HG02973 (cell line): ENCODE measurements at regions not wholly inside any gene's neighbourhood (a gene's known extent, or its start where the extent isn't known, plus 50 kb on each side); places are given as distances from the start of the nearest gene placed in this dataset.

Experiments used
- ATAC-seq: cut with Tn5 transposase; IDR thresholded peaks from one replicate; pipeline ENCODE4 v1.9.1; 2021; ENCODE audit warnings: moderate library complexity; ENCODE audit not compliant: unreplicated experiment

GRCh38 chr11:80502511-80502910 is 1061.7 kb upstream of the TENM4 start:
- no peak for ATAC-seq

GRCh38 chr11:80495116-80495515 is 1054.3 kb upstream of the TENM4 start:
- no peak for ATAC-seq

GRCh38 chr11:80487952-80488351 is 1047.1 kb upstream of the TENM4 start:
- ATAC-seq = no peak

- ATAC-seq = no peak
Measured at GRCh38 chr11:80486678-80487077, 1045.8 kb upstream of the TENM4 start.

- no peak for ATAC-seq
Measured at GRCh38 chr11:80477178-80477577, 1036.3 kb upstream of the TENM4 start.

DNA sequence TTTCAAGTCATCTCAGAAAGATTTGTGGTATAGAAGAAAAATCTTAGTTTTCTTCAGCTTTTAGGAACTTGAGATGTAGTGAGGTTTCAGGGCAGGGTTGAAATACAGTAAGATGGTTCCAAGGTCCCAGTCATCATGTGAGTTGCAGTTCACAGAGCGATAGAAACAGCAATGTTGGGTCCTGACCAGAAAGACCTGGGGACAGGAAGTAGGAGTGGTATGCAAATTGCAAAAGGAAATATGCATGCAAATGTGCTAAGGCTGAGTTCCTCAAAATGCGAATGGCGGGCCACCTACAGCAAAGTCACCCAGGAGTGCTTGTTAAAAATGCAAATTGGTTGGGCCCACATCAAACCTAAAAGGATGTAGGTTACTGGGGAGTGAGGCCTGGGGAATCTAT is 1032.7 kb upstream of the TENM4 start:
- no peak for ATAC-seq

DNA sequence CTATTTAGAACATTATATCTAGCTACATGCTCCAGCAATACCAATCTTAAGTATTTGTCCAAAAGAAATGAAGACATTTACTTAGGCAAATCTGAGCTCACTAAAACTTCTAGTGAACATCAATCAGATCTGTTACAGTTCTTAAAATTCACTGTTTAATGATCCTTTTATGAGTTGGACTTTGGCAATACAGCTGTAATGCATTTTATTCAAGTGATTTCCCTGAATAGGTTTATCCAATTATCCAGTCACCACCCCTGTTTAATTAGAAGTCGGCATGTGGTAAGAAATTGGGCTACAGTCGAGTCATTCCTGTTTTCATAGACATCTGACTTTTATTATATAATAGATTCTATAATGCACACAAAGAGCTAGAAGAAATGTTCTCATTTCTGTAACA is 1029.0 kb upstream of the TENM4 start:
- no peak for ATAC-seq

GRCh38 chr11:80466570-80466969 is 1025.7 kb upstream of the TENM4 start:
- no peak for ATAC-seq

- no peak for ATAC-seq
Measured at GRCh38 chr11:80462211-80462610, 1021.4 kb upstream of the TENM4 start.

DNA sequence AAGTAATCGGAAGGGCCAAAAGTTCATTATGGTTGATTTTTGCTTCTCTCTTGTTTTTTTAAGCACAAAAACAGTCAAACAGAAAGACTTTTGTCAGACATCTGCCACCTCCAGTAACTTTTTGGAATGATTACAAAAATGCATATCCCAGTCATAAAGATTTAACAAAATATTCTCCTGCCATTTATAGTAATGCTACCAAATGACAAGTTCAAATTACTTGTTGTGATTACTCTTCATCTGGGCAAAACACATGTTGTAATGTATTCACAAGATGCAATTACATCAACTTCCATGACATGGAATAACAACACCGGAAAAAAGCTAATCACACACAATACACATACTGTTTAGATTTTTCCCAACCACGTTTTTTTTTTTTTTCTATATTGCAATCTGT is 1017.5 kb upstream of the TENM4 start:
- no peak for ATAC-seq

GRCh38 chr11:80457823-80458222 is 1017.0 kb upstream of the TENM4 start:
- no peak for ATAC-seq

DNA sequence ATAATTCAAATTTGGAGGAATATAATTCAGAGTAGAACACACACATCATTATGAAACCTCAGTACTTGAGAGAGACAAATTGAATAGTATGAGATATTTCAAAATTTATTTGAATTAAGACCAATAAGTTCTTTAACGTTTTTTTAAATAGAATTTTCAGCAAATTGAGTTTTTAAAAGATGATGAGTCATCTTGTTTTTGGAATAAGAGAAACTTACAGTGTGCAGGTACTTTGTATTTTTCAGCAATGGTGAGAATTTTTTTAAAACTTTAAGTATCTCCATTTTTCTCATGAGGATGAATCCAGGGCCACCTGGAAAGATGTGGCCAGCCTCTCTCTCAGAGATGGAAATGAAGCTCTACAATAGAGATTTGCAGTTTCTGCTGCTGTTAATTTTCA is 1015.0 kb upstream of the TENM4 start:
- ATAC-seq = no peak

- ATAC-seq = no peak
Measured at GRCh38 chr11:80451105-80451504, 1010.3 kb upstream of the TENM4 start.

DNA sequence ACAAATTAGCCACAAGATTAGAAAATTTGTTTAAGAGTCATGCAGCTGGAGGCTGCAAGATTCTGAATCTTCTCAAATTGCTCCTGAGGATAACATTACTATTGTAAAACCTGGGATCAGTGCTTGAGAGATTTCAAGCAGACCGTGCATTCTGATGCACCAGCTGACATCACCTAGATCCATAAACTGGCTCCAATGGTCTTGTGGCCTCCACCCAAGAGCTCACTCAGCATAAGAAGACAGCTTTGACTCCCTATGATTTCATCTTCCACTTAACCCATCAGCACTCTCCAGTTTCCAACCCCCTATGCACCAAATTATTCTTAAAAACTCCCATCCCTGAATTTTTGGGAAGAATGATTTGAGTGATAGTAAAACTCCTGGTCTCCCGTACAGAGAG is 1007.9 kb upstream of the TENM4 start:
- no peak for ATAC-seq

DNA sequence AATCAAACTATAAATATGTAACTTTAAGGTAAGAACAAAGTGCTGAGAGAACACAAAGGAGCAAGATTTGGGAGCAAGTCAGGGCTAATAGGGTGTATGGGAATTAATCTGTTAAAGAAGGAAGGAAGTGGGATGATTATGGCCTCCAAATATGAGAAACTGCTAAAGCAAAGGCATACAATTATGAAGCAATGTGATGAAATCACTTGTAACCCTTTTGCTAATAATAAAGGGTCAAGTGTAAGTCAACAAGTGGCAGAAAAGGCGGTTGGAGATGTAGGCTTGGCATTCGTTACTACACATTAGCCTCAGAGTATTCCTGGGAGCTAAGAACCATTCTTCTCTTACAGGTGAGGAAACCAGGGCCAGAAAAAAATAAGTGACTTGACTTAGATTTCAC is 1002.3 kb upstream of the TENM4 start:
- no peak for ATAC-seq

DNA sequence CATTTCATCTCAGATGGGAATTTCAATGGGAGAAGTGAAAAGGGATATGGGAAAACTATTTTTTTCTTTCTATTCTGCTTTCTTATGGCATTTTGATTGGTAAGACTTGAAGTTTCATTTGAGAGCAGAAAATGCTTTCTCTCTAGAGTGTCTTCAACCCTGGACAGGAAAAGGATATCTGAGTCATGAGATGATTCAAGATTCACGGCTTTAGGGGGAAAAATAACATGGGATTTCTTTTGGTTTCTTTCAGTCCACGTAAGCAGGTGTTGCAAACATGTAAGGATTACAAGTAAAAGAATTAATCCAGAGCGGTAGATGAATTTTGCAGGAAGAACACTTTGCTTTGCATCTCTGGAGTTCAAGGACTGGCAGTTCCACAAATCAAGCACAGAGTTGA is 1001.0 kb upstream of the TENM4 start:
- no peak for ATAC-seq

GRCh38 chr11:80440835-80441234 is 1000.0 kb upstream of the TENM4 start:
- no peak for ATAC-seq

- no peak for ATAC-seq
Measured at GRCh38 chr11:80436547-80436946, 995.7 kb upstream of the TENM4 start.

DNA sequence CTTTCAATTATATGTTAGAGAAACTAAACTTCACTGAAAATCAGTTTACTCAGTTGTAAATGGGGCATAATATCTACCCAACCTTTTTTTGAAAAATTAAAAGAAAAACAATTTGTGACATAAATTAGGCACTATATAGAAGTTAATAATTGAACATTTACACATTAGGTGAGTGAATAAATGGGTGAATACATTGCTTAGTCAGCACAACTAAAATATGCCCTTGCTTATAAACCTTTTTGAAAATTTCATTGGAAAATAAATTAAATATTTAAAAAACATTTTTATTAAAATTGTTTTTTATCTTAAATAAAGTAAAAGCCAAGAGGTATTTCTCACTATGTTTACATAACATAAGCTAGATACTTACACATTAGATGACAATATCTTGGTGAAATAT is 994.5 kb upstream of the TENM4 start:
- no peak for ATAC-seq

GRCh38 chr11:80432057-80432456 is 991.2 kb upstream of the TENM4 start:
- ATAC-seq = no peak

DNA sequence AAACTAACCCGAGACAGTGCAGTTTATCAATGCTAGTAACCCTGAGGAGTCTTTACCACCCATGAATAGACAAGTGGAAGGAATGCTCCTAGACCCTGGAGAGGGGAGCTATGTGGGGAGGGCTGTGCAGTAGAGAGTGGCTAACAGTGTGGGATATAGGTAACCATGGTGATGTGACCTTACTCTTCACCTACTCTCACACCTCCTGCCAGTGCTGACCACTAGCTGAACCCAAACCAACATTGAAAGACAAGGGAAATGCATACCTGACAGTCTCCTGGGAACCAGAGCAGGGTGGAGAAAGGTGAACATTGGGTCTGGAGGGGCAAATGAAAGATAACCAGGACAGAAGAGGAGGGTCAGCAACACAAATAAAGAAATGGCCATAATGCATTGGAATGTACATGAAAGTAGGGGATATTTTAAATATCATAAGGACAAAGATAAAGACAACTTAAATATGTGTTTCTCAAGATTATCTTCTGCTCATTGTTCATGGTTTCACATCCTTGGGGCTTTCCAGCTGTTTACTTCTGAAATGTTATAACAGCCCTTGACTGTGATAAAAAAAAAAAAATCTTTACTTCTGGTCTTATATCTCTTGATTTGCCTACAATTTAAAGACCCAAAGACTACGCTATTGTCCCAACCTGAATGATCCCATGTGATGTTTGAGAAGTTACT is 983.3 kb upstream of the TENM4 start:
- no peak for ATAC-seq

DNA sequence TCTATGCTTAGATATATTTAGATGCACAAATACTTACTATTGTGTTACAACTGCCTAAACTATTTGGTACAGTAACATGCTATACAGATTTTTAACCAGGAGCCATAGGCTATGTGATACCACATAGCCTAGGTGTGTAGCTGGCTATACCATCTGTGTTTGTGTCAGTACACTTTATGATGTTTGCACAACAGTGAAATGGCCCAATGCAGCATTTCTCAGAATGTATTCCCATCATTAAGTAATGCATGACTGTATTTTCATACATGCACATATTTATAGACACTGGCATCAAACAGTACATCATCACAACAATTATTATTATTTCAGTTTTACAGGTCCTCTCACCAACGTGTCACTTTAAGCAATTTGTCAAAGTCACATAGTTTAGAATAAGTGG is 979.5 kb upstream of the TENM4 start:
- no peak for ATAC-seq

DNA sequence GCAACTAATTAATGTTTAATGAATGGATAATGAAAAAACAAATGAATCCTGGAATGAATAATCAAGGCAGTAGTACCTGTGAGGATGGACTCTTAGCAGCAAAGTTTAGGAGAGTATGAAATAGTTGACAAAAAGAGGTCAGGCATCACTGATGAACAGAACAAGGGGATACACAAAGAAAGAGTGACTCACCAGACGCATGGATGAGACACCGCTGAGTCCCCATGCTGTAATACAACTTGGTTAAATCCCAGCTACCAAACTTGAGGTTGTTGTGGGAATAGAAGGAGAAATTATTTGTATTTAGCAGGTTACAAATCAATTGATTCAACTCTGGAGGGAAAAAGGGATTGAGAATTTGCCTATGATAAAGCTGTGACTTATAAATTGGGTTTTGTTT is 976.9 kb upstream of the TENM4 start:
- ATAC-seq = no peak
